ENCODE measurements at regions not wholly inside any gene's neighbourhood (a gene's known extent, or its start where the extent isn't known, plus 50 kb on each side); places are given as distances from the start of the nearest gene placed in this dataset.

GRCh38 chr18:51279367-51279984 lies 82.0 kb upstream of the MEX3C start:
- TF ChIP-seq POLR2A (IDR thresholded peaks at IDR 0.05; ENCODE audit: borderline replicate concordance, extremely low read depth, insufficient read depth, insufficient read length): no peak
- no peak for TF ChIP-seq EZH2phosphoT487 (IDR thresholded peaks at IDR 0.05; ENCODE audit: borderline replicate concordance)
- TF ChIP-seq TCF7L2 (IDR thresholded peaks at IDR 0.05; ENCODE audit: borderline replicate concordance, extremely low read depth, insufficient read depth, insufficient read length): no peak
- no peak for TF ChIP-seq ZNF274 (IDR thresholded peaks at IDR 0.05; ENCODE audit: low read depth, low read length)
- TF ChIP-seq CTCF (IDR thresholded peaks at IDR 0.05 in 2 of 3, conservative IDR thresholded peaks at IDR 0.05 in 1 of 3; ENCODE audit: borderline replicate concordance in 1 of 3, insufficient read depth in 1 of 3, low read depth in 2 of 3, low read length in 2 of 3): no peak
- TF ChIP-seq EZH2 (IDR thresholded peaks at IDR 0.05): no peak
- no peak for TF ChIP-seq POLR2AphosphoS5 (IDR thresholded peaks at IDR 0.05; ENCODE audit: low read depth, low read length)

Measured in HCT116 (cell line).